Fibroblast of upper back skin (primary cell): ENCODE measurements at regions not wholly inside any gene's neighbourhood (a gene's known extent, or its start where the extent isn't known, plus 50 kb on each side); places are given as distances from the start of the nearest gene placed in this dataset.

ENCODE experiments used
- DNase-seq: peaks from one replicate; pipeline ENCODE4 v3.0.0-alpha.2; 2013

DNA sequence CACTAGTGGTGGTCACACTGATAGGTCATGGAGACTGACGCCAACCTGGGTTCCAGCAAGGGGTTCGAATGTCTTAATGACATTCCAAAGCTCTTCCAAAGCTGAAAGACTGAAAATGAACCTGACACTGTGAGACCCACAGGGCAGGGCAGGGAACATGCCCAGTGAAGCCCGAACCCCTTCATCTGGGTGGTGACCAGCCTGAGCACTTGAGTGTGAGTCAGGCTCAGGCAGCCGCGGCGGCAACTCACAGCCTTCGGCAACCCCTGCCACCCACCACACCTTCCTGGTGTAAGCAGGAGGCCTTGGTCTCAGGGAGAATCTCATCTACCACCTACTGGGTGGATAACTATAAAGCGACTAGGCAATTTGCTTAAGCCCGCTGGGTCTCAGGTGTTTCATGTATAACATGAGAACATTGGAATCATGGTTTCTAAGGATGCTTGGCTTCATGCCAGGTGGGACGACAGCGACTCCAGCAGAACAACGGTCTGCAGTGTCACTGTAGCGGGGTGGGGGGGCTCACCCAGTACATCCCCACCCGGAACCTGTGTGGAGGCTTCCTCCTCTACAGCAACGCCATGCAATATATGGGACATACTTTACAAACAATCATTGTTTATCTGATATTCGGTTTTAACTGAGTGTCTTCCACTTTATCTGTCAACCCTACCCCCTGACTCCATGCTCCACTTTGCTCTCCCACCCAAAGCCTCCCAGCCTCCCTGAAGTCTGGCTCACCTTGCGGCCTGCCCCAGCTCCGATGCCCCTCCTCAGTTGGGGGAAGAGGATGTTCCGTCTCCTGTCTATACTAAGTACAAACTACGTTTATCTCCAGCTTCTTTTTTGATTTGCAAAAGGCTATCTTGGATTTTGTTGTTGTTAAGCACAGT, 125.0 kb upstream of the MEF2A start:
- DNase-seq = no peak

GRCh38 chr15:99441444-99441800, 124.4 kb upstream of the MEF2A start:
- no peak for DNase-seq

DNA sequence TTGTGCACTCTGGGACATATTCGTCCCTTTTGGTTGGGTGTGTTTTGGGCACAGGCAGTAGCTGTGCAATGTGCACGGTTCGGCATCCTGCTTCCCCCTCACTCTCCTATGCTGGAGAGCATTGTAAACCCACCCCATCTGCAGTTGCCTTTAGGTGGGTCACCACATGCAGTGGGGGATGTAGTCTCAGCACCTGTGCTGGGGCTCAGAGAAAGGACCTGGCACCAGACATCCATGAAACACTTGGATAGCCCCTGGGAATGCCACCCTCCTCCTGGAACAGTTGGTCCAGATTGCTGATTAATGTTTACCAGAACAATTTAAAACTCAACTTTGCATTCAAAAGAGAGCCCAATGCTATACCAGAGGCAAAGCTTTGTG, 123.9 kb upstream of the MEF2A start:
- DNase-seq = no peak

- DNase-seq = peak; percentile 92
Measured at GRCh38 chr15:99442252-99442897, 123.4 kb upstream of the MEF2A start.

GRCh38 chr15:99443056-99443756, 122.6 kb upstream of the MEF2A start:
- no peak for DNase-seq

DNA sequence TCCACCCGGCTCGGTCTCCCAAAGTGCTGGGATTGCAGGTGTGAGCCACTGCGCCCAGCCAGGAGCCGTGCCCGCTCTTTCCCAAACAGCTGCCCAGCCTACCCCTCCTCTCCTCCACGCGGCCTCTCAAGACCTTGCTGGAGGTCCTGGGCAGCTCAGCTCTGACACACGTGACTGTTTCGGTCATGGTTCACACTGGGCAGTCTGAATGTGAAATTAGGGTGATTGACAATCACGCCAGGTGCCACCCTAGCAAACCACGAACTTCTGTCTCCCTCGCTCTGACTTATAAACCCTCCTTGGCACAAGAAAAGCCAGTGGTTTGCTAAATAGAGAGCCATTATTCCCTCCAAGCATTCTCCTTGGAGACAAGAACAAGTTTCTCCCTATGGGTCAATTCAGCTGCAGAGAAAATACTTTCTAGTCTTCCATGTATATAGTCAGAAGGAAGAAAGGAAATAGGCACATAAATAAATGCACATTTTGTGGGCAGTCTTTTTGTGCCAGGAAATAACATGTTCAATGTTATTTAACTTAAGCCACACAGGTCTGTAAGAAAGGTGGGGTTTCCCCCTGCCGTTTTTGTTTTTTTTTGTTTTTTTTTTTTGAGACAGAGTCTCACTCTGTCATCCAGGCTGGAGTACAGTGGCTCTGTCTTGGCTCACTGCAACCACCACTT, 121.9 kb upstream of the MEF2A start:
- DNase-seq = no peak

- no peak for DNase-seq
Measured at GRCh38 chr15:99445272-99445850, 120.4 kb upstream of the MEF2A start.

- no peak for DNase-seq
Measured at GRCh38 chr15:99446565-99447496, 119.0 kb upstream of the MEF2A start.

GRCh38 chr15:99447497-99448371, 118.0 kb upstream of the MEF2A start:
- DNase-seq = no peak

- peak; percentile 22 for DNase-seq
Measured at GRCh38 chr15:99449514-99449913, 116.3 kb upstream of the MEF2A start.

- peak; percentile 51 for DNase-seq
Measured at GRCh38 chr15:99450896-99451358, 114.9 kb upstream of the MEF2A start.

DNA sequence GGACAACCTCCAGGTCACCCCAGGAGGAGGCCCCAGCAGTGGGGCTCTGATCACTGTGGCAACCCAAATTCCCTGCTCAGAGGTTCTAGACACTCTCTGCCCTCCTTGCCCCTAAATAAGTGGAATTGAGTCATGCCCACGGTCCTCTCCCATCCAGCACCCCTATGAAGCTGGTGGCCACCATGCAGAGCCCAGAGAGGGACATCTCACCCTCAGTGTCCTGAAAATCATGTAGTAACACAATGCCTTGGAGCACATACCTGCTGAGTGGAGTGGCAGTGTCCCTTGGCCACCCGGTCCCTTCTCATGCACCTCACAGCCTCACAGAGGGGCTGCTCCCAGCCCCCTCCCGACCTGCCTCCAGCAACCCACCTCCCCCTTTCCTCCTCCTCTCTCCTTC, 114.3 kb upstream of the MEF2A start:
- DNase-seq = no peak

GRCh38 chr15:99452010-99452409, 113.8 kb upstream of the MEF2A start:
- no peak for DNase-seq

DNA sequence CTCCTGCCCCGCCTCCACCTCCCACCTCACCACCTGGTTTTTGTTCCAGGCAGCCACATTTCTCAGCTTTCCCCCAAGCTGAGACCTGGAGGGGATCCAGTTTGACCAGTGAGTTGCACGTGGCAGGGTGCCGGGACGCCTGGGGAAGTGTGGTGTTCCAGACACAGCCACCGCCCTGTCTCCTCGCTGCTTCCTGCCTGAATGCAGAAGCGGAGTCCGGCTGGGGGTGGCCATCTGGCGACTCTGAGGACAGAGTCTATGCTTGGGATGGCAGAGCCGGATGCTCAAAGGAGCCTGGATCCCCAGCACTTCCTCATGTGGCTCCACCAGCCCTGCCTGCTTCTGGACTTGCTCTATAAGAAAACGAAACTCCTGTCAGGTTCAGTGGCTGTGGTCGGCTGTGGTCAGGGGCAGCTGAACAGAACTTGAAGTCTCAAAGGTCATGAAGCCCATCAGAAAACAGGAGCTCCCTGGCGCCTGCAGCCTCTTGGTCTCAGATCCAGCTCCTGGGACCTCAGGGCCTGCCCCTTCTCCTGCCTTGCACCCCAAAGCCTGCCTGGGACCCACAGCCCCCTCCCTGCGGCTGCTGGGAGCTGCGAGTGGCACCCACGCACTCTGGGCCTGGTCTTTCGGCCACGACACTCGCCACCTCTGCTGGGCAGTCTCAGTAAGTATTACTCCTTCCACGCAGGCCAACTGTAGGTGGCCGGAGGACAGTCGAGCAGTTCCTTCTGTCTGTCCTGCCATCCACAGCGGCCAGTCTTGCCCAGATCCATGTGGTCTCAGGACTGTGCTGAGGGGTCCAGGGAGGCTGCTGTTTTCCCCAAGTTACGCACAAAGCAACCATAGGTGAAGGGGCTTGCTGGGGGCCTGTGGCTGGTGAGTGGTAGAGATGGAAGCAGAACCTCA, 112.8 kb upstream of the MEF2A start:
- peak; percentile 53 for DNase-seq

- DNase-seq = no peak
Measured at GRCh38 chr15:99453637-99454030, 112.2 kb upstream of the MEF2A start.

GRCh38 chr15:99454107-99454809, 111.5 kb upstream of the MEF2A start:
- no peak for DNase-seq

- DNase-seq = peak; percentile 87
Measured at GRCh38 chr15:99454941-99455788, 110.6 kb upstream of the MEF2A start.

DNA sequence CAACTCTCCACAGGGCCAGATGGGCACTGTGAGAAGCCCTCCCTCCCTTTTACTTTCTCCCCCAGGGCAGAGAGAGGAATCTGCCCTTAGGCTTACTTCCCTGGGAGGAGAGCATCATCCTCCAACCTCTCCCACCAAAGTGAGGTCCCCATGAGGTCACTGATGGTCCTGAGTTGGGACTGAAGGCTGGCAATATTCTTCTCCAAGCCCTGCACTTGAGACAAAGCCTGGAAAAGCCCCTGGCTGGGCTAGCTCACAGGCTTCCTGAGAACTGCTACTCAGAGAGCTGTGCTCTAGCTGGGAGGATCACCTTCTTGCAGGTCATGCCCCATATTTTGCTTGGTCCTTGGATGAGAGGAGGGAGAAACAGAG, 110.0 kb upstream of the MEF2A start:
- no peak for DNase-seq
